HEK293 (cell line): ENCODE measurements at regions not wholly inside any gene's neighbourhood (a gene's known extent, or its start where the extent isn't known, plus 50 kb on each side); places are given as distances from the start of the nearest gene placed in this dataset.

Experiments used
- CTCF ChIA-PET: fragments of 350-600 bp; formaldehyde crosslinking; extraction: SDS; loops from one replicate; lab custom pipeline; 2021; ENCODE audit warnings: antibody characterized with exemption; lab: Yijun Ruan, JAX
- POLR2A ChIA-PET: fragments of 300-600 bp; formaldehyde crosslinking; extraction: SDS; loops from one replicate; lab custom pipeline; 2020; ENCODE audit warnings: antibody characterized with exemption, inconsistent platforms; lab: Yijun Ruan, JAX
- H3K27ac ChIP-seq: fragments of 200-500 bp; sonication (Bioruptor generic); 2 replicates; pipeline ENCODE4 v1.5.1; 2014; ENCODE audit warnings: low read depth, low read length, control low read depth, inconsistent platforms; ENCODE audit errors: extremely low read depth
- H3K36me3 ChIP-seq, 2 experiments: fragments of 200-500 bp in 1 of 2; sonication (Bioruptor generic) in 1 of 2; 1 replicate in 1 of 2; 2 replicates in 1 of 2; pipeline ENCODE4 v1.5.1; 2014 to 2017; ENCODE audit warnings: inconsistent platforms in 2 of 2, low read length in 2 of 2; ENCODE audit not compliant: control insufficient read depth in 2 of 2, insufficient read depth in 1 of 2
- H3K4me1 ChIP-seq: fragments of 200-500 bp; sonication (Bioruptor generic); 2 replicates; pipeline ENCODE4 v1.5.1; 2014; ENCODE audit warnings: mild to moderate bottlenecking, low read length, inconsistent platforms; ENCODE audit not compliant: control insufficient read depth, insufficient read depth
- H3K4me3 ChIP-seq: 2 replicates; pipeline ENCODE4 v1.5.1; 2011; ENCODE audit warnings: low read depth, mild to moderate bottlenecking, control low read depth, low read length, moderate library complexity
- H3K9me3 ChIP-seq: fragments of 200-500 bp; sonication (Bioruptor generic); 2 replicates; pipeline ENCODE4 v1.5.1; 2014; ENCODE audit warnings: low read depth, low read length, inconsistent platforms; ENCODE audit not compliant: control insufficient read depth, insufficient read depth
- EGR2 ChIP-seq: fragments of 450-650 bp; formaldehyde crosslinking; IDR thresholded peaks from 2 replicates; pipeline ENCODE4 v1.5.1; 2016; ENCODE audit warnings: low read depth, missing biosample characterization, missing genetic modification characterization
- GLI2 ChIP-seq: fragments of 450-650 bp; formaldehyde crosslinking; IDR thresholded peaks from 2 replicates; pipeline ENCODE4; 2017; ENCODE audit warnings: missing biosample characterization, missing genetic modification characterization, low read depth, borderline replicate concordance
- HIC1 ChIP-seq: fragments of 450-650 bp; formaldehyde crosslinking; IDR thresholded peaks from 2 replicates; pipeline ENCODE4 v1.5.1; 2016; ENCODE audit warnings: missing biosample characterization, missing genetic modification characterization
- HOXA7 ChIP-seq: sonication (generic); formaldehyde crosslinking; IDR thresholded peaks from 2 replicates; pipeline ENCODE4 v1.8.1; 2022; ENCODE audit warnings: missing genetic modification reagents, borderline replicate concordance
- SP2 ChIP-seq: fragments of 450-650 bp; formaldehyde crosslinking; IDR thresholded peaks from 2 replicates; pipeline ENCODE4 v1.5.1; 2016; ENCODE audit warnings: missing biosample characterization, missing genetic modification characterization
- WT1 ChIP-seq: fragments of 450-650 bp; formaldehyde crosslinking; IDR thresholded peaks from 2 replicates; pipeline ENCODE4 v1.5.1; 2016; ENCODE audit warnings: missing biosample characterization, missing genetic modification characterization
- ZNF184 ChIP-seq: fragments of 450-650 bp; IDR thresholded peaks from 2 replicates; pipeline ENCODE4 v1.5.1; 2018; ENCODE audit warnings: missing biosample characterization, mild to moderate bottlenecking, missing genetic modification characterization
- ZNF221 ChIP-seq: fragments of 450-650 bp; formaldehyde crosslinking; IDR thresholded peaks from 2 replicates; pipeline ENCODE4 v1.5.1; 2017; ENCODE audit warnings: missing biosample characterization, missing genetic modification characterization, borderline replicate concordance
- ZNF248 ChIP-seq: fragments of 450-650 bp; formaldehyde crosslinking; IDR thresholded peaks from 2 replicates; pipeline ENCODE4 v1.5.1; 2017; ENCODE audit warnings: missing biosample characterization, missing genetic modification characterization
- ZNF394 ChIP-seq: fragments of 450-650 bp; formaldehyde crosslinking; IDR thresholded peaks from 2 replicates; pipeline ENCODE4 v1.5.1; 2016; ENCODE audit warnings: missing biosample characterization, missing genetic modification characterization, mild to moderate bottlenecking, moderate library complexity, borderline replicate concordance
- ZNF596 ChIP-seq: fragments of 450-650 bp; IDR thresholded peaks from 2 replicates; pipeline ENCODE4 v1.5.0; 2018; ENCODE audit warnings: missing biosample characterization, mild to moderate bottlenecking, missing genetic modification characterization, moderate library complexity
- ZNF629 ChIP-seq: fragments of 450-650 bp; formaldehyde crosslinking; IDR thresholded peaks from 2 replicates; pipeline ENCODE4 v1.5.1; 2017; ENCODE audit warnings: missing biosample characterization, missing genetic modification characterization
- ZNF660 ChIP-seq: fragments of 450-650 bp; IDR thresholded peaks from 2 replicates; pipeline ENCODE4 v1.5.1; 2018; ENCODE audit warnings: missing biosample characterization, mild to moderate bottlenecking, missing genetic modification characterization
- ZNF664 ChIP-seq: fragments of 450-650 bp; formaldehyde crosslinking; IDR thresholded peaks from 2 replicates; pipeline ENCODE4 v1.5.1; 2016; ENCODE audit warnings: missing biosample characterization, missing genetic modification characterization
- ZNF670 ChIP-seq: fragments of 450-650 bp; formaldehyde crosslinking; IDR thresholded peaks from 2 replicates; pipeline ENCODE4 v1.5.1; 2016; ENCODE audit warnings: missing biosample characterization, missing genetic modification characterization, low read depth
- ZNF692 ChIP-seq: fragments of 450-650 bp; formaldehyde crosslinking; IDR thresholded peaks from 2 replicates; pipeline ENCODE4 v1.5.1; 2016; ENCODE audit warnings: missing biosample characterization, missing genetic modification characterization
- TF ChIP-seq, protein P1 (sequence below): fragments of 450-650 bp; formaldehyde crosslinking; IDR thresholded peaks from 2 replicates; pipeline ENCODE4 v1.5.1; 2016; ENCODE audit warnings: missing biosample characterization, missing genetic modification characterization
- TF ChIP-seq, protein P2 (sequence below): fragments of 450-650 bp; formaldehyde crosslinking; IDR thresholded peaks from 2 replicates; pipeline ENCODE4 v1.5.1; 2016; ENCODE audit warnings: missing biosample characterization, missing genetic modification characterization

- Histone ChIP-seq H3K36me3 (no peaks in the 10 kb centered on the region), H3K4me1 (no peaks in the 10 kb centered on the region), H3K27ac (no peak overlapping the region), H3K4me3 (no peak overlapping the region), H3K9me3 (no peaks in the 10 kb centered on the region)
- POLR2A ChIA-PET, result no interaction called here
- no peak for TF ChIP-seq ZNF692 (tag by site-specific recombination)
- no peak for TF ChIP-seq ZNF248 (tag by site-specific recombination)
- TF ChIP-seq, protein P1, sequence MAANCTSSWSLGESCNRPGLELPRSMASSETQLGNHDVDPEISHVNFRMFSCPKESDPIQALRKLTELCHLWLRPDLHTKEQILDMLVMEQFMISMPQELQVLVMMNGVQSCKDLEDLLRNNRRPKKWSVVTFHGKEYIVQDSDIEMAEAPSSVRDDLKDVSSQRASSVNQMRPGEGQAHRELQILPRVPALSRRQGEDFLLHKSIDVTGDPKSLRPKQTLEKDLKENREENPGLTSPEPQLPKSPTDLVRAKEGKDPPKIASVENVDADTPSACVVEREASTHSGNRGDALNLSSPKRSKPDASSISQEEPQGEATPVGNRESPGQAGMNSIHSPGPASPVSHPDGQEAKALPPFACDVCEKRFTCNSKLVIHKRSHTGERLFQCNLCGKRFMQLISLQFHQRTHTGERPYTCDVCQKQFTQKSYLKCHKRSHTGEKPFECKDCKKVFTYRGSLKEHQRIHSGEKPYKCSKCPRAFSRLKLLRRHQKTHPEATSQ (tag by site-specific recombination), result no peak
- no peak for TF ChIP-seq ZNF221 (tag by site-specific recombination)
- no peak for TF ChIP-seq ZNF394 (tag by site-specific recombination)
- TF ChIP-seq, protein P2, sequence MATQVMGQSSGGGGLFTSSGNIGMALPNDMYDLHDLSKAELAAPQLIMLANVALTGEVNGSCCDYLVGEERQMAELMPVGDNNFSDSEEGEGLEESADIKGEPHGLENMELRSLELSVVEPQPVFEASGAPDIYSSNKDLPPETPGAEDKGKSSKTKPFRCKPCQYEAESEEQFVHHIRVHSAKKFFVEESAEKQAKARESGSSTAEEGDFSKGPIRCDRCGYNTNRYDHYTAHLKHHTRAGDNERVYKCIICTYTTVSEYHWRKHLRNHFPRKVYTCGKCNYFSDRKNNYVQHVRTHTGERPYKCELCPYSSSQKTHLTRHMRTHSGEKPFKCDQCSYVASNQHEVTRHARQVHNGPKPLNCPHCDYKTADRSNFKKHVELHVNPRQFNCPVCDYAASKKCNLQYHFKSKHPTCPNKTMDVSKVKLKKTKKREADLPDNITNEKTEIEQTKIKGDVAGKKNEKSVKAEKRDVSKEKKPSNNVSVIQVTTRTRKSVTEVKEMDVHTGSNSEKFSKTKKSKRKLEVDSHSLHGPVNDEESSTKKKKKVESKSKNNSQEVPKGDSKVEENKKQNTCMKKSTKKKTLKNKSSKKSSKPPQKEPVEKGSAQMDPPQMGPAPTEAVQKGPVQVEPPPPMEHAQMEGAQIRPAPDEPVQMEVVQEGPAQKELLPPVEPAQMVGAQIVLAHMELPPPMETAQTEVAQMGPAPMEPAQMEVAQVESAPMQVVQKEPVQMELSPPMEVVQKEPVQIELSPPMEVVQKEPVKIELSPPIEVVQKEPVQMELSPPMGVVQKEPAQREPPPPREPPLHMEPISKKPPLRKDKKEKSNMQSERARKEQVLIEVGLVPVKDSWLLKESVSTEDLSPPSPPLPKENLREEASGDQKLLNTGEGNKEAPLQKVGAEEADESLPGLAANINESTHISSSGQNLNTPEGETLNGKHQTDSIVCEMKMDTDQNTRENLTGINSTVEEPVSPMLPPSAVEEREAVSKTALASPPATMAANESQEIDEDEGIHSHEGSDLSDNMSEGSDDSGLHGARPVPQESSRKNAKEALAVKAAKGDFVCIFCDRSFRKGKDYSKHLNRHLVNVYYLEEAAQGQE, result no peak
- TF ChIP-seq HOXA7 (CRISPR knock-in tag), result no peak
- TF ChIP-seq SP2 (tag by site-specific recombination), result no peak
- no peak for TF ChIP-seq ZNF596 (tag by site-specific recombination)
- TF ChIP-seq ZNF660, result no peak
- TF ChIP-seq ZNF670 (tag by site-specific recombination), result no peak
- TF ChIP-seq GLI2 (tag by site-specific recombination), result no peak
- TF ChIP-seq ZNF184 (tag by site-specific recombination), result no peak
- TF ChIP-seq ZNF629, result no peak
- no peak for TF ChIP-seq HIC1 (tag by site-specific recombination)
- TF ChIP-seq WT1 (tag by site-specific recombination), result no peak
- no peak for TF ChIP-seq ZNF664
- TF ChIP-seq EGR2 (tag by site-specific recombination), result no peak
- CTCF ChIA-PET, result interaction anchor here (0.6 to 1.7 kb wide), 6 partner anchors 29 to 849 kb away, joined by 3 to 4 read pairs (median 3); no protein-coding TSS in a partner anchor
Observed at GRCh38 chr3:115211810-115212492, 64.9 kb upstream of the ZBTB20 start.
